Adrenal gland (tissue), 5 donors: ENCODE measurements at regions not wholly inside any gene's neighbourhood (a gene's known extent, or its start where the extent isn't known, plus 50 kb on each side); places are given as distances from the start of the nearest gene placed in this dataset.

Experiments used
- CTCF ChIP-seq, 6 experiments: fragments of 450-650 bp in 4 of 6; fragments of 200-600 bp in 2 of 6; sonication (generic) in 1 of 6; IDR thresholded peaks; 1 replicate in 5 of 6; 2 replicates in 1 of 6; pipeline versions ENCODE4 v1.5.1 to v1.8.0; 2016 to 2021; ENCODE audit warnings: antibody characterized with exemption in 6 of 6, mild to moderate bottlenecking in 2 of 6, moderate library complexity in 1 of 6
- POLR2A ChIP-seq, 2 donors: fragments of 450-650 bp; IDR thresholded peaks; one replicate each; pipeline ENCODE4 v1.6.1; 2017; ENCODE audit warnings: antibody characterized with exemption in 2 of 2, mild to moderate bottlenecking in 2 of 2, moderate library complexity in 1 of 2
- donor health status: DM: no; HTN: no; CAD: no.

GRCh38 chr3:28727307-28727706, 378.7 kb upstream of the AZI2 start:
- TF ChIP-seq CTCF (IDR thresholded peaks at IDR 0.05) = no peak
- no peak for TF ChIP-seq POLR2A (IDR thresholded peaks at IDR 0.05)
